A673 (cell line): ENCODE measurements at regions not wholly inside any gene's neighbourhood (a gene's known extent, or its start where the extent isn't known, plus 50 kb on each side); places are given as distances from the start of the nearest gene placed in this dataset.
"Not testable (repeated sequence)": the region's sequence is repeated elsewhere in the genome, so short reads cannot be mapped to it uniquely, and the experiment has no call there.

Source experiments
- BruUV-seq: library from RNA; stranded (reverse); fragments of 400-500 nt; replicated peaks from 2 replicates; lab custom pipeline; 2021; lab: Mats Ljungman, UMichigan
- CTCF ChIA-PET: fragments of 300-600 bp; sonication (Branson Sonifier 250); formaldehyde crosslinking; loops from one replicate; lab custom pipeline; 2022; ENCODE audit warnings: antibody characterized with exemption; lab: Charles Lee
- POLR2A ChIA-PET: fragments of 300-600 bp; sonication (Branson Sonifier 250); formaldehyde crosslinking; loops from one replicate; lab custom pipeline; 2022; ENCODE audit warnings: antibody characterized with exemption; ENCODE audit not compliant: low non-redundant PET; lab: Charles Lee
- DNase-seq: peaks from one replicate; pipeline ENCODE4 v3.0.0-alpha.2; 2015; ENCODE audit warnings: low spot score
- H3K27ac ChIP-seq: fragments of 200-600 bp; sonication (generic); 2 replicates; pipeline ENCODE4 v1.5.1; 2016; ENCODE audit warnings: mixed run types, low read depth, mild to moderate bottlenecking, mixed read lengths, antibody characterized with exemption, low read length; ENCODE audit not compliant: poor library complexity, severe bottlenecking
- H3K27me3 ChIP-seq: fragments of 200-600 bp; sonication (generic); replicated peaks from 2 replicates; pipeline ENCODE4 v1.6.1; 2017; ENCODE audit warnings: mixed run types, low read depth, mild to moderate bottlenecking, mixed read lengths, antibody characterized with exemption, low read length; ENCODE audit not compliant: insufficient read depth, poor library complexity
- H3K36me3 ChIP-seq: fragments of 200-600 bp; sonication (generic); 2 replicates; pipeline ENCODE4 v1.6.1; 2016; ENCODE audit warnings: mixed run types, mild to moderate bottlenecking, mixed read lengths, antibody characterized with exemption, low read length; ENCODE audit not compliant: insufficient read depth, poor library complexity, severe bottlenecking
- H3K4me1 ChIP-seq: fragments of 200-600 bp; sonication (generic); 2 replicates; pipeline ENCODE4 v1.6.1; 2017; ENCODE audit warnings: mixed run types, mild to moderate bottlenecking, mixed read lengths, antibody characterized with exemption, low read length; ENCODE audit not compliant: insufficient read depth, poor library complexity, severe bottlenecking
- H3K4me3 ChIP-seq: fragments of 200-600 bp; sonication (generic); 2 replicates; pipeline ENCODE4 v1.5.1; 2016; ENCODE audit warnings: low read depth, mixed run types, mild to moderate bottlenecking, mixed read lengths, low read length; ENCODE audit not compliant: poor library complexity, severe bottlenecking
- H3K9me3 ChIP-seq: fragments of 200-600 bp; sonication (generic); 2 replicates; pipeline ENCODE4 v1.6.1; 2016; ENCODE audit warnings: mixed run types, low read depth, mild to moderate bottlenecking, mixed read lengths, antibody characterized with exemption, low read length; ENCODE audit not compliant: poor library complexity, severe bottlenecking
- EZH2 ChIP-seq: fragments of 200-600 bp; sonication (generic); IDR thresholded peaks from 2 replicates; pipeline ENCODE4 v1.6.1; 2017; ENCODE audit warnings: borderline replicate concordance, low read depth, mild to moderate bottlenecking, mixed read lengths, antibody characterized with exemption, low read length; ENCODE audit not compliant: poor library complexity, severe bottlenecking
- intact Hi-C: fragments of 100-400 bp; cut with micrococcal nuclease; formaldehyde crosslinking; loops from one replicate; pipeline ENCODE4 v1.10.0; 2022; ENCODE audit not compliant: unreplicated experiment
- TF ChIP-seq, protein P1 (sequence below): fragments of 300-800, 200-600 bp; sonication (generic); conservative IDR thresholded peaks from 2 replicates; pipeline ENCODE4 v1.5.1; 2017; ENCODE audit warnings: low read depth, mild to moderate bottlenecking, antibody characterized with exemption, low read length, moderate library complexity, mixed read lengths

DNA sequence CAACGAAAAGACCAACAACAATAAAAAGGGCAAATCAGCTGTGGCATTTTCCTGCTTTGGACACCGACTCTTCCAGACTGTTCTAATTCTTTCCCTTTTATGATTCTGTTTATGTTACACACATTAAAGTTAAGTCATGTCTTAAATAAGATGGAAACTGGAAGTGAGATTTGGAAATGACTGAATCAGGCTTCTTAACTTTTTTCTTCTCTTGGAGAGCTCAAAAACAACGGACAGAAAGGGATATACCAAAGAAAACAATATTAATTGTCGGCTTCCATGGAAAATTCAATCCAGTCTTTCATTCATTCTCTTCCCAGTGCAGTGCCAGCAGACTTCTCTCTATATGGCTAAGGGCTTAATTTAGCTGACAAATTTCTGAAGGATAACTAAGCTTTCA is 214.9 kb upstream of the DDHD1 start:
- Histone ChIP-seq H3K4me3 (no peak overlapping the region), H3K9me3 (no peaks in the 10 kb centered on the region), H3K27me3 (no peaks in the 10 kb centered on the region), H3K4me1 (no peaks in the 10 kb centered on the region), H3K27ac (no peak overlapping the region), H3K36me3 (no peaks in the 10 kb centered on the region)
- no peak for DNase-seq
- ChIA-PET CTCF (no interaction called here), POLR2A (no interaction called here)
- TF ChIP-seq, protein P1, sequence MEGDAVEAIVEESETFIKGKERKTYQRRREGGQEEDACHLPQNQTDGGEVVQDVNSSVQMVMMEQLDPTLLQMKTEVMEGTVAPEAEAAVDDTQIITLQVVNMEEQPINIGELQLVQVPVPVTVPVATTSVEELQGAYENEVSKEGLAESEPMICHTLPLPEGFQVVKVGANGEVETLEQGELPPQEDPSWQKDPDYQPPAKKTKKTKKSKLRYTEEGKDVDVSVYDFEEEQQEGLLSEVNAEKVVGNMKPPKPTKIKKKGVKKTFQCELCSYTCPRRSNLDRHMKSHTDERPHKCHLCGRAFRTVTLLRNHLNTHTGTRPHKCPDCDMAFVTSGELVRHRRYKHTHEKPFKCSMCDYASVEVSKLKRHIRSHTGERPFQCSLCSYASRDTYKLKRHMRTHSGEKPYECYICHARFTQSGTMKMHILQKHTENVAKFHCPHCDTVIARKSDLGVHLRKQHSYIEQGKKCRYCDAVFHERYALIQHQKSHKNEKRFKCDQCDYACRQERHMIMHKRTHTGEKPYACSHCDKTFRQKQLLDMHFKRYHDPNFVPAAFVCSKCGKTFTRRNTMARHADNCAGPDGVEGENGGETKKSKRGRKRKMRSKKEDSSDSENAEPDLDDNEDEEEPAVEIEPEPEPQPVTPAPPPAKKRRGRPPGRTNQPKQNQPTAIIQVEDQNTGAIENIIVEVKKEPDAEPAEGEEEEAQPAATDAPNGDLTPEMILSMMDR, result no peak
- TF ChIP-seq EZH2, result no peak
- BruUV-seq, result no TSS peak
- intact Hi-C loops, result no loop called here

DNA sequence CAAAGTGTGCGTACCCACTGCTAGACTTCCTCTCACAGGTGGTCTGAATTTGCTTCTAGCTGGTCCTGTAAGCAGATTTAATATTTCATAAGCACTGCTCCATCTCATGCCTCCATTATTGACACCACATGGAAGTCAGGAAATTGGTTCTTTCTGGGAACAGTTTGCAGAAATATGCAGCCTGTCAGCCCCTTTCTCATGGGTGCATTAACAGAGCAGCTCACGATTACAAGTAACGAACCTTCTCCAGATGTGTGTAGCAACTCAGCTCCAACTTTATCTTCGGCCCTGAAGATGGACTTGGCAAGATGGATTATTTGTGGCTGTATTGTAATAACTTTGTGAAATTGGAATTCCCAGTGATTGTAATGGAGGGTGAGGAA is 214.5 kb upstream of the DDHD1 start:
- intact Hi-C loops, result no loop called here
- Histone ChIP-seq H3K36me3 (no peaks in the 10 kb centered on the region), H3K4me3 (no peak overlapping the region), H3K27ac (no peak overlapping the region), H3K9me3 (no peaks in the 10 kb centered on the region), H3K27me3 (no peaks in the 10 kb centered on the region), H3K4me1 (no peaks in the 10 kb centered on the region)
- TF ChIP-seq, protein P1, result no peak
- TF ChIP-seq EZH2, result no peak
- ChIA-PET POLR2A (no interaction called here), CTCF (no interaction called here)
- no peak for DNase-seq
- no TSS peak for BruUV-seq

DNA sequence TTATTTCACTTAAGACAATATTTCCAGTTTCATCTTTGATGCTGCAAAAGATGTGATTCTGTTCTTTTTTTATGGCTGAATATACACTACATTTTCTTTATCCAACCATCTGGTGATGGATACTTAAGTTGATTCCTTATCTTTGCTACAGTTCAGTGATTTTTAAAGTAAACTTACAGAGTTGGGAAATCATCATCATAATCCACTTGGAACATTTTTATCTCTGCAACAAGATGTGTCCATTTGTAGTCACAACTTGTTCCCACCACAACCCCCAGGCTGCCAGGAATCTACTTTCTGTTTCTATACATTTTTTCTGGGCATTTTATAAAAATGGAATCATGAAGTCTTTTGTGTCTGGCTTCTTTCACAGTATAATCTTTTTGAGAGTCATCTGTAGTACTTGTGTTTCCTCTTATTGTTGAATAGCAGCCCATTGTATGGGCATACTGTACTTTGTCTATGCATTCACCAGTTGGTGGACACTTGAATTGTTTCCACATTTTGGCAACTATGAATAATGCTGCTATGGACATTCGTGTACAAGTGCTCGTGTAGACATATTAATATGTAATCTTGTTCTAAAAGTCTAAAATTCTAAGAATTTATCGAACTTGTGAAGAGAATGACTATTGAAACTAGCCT is 212.5 kb upstream of the DDHD1 start:
- no peak overlapping the region for H3K27ac ChIP-seq
- BruUV-seq, result no TSS peak
- no peak for DNase-seq
- no peaks in the 10 kb centered on the region for H3K36me3 ChIP-seq
- no peak overlapping the region for H3K4me3 ChIP-seq
- no peaks in the 10 kb centered on the region for H3K9me3 ChIP-seq
- intact Hi-C loops, result no loop called here
- no peaks in the 10 kb centered on the region for H3K27me3 ChIP-seq
- no peak for TF ChIP-seq EZH2
- TF ChIP-seq, protein P1, result no peak
- ChIA-PET POLR2A (no interaction called here), CTCF (no interaction called here)
- H3K4me1 ChIP-seq, result no peaks in the 10 kb centered on the region

DNA sequence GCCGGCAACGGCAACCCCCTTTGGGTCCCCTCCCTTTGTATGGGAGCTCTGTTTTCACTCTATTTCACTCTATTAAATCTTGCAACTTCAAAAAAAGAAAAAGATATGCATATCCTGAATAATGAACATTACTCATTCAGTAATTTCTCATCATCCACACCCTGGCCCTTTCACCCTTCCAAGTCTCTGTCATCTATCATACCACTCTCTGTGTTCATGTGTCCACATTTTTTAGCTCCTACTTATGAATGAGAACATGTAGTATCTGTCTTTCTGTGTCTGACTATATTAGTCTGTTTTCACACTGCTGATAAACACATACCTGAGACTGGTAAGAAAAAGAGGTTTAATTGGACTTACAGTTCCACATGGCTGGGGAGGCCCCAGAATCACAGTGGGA is 209.8 kb upstream of the DDHD1 start:
- H3K4me1 ChIP-seq, DNase-seq, BruUV-seq, H3K36me3 ChIP-seq, H3K9me3 ChIP-seq, H3K27me3 ChIP-seq, intact Hi-C loops, POLR2A ChIA-PET, H3K4me3 ChIP-seq, CTCF ChIA-PET, H3K27ac ChIP-seq: not testable (repeated sequence)
